SH-SY5Y (cell line): ENCODE measurements at regions not wholly inside any gene's neighbourhood (a gene's known extent, or its start where the extent isn't known, plus 50 kb on each side); places are given as distances from the start of the nearest gene placed in this dataset.

Source experiments
- GATA2 ChIP-seq: IDR thresholded peaks from 2 replicates; pipeline ENCODE4 v1.6.1; 2011; ENCODE audit warnings: mild to moderate bottlenecking, low read depth, low read length
- GATA3 ChIP-seq: IDR thresholded peaks from 2 replicates; pipeline ENCODE4 v1.6.1; 2011; ENCODE audit warnings: low read depth, mild to moderate bottlenecking, low read length, moderate library complexity

GRCh38 chr14:95424529-95424928 lies 91.9 kb downstream of the SYNE3 start:
- no peak for TF ChIP-seq GATA2
- TF ChIP-seq GATA3: no peak
